ENCODE measurements at regions not wholly inside any gene's neighbourhood (a gene's known extent, or its start where the extent isn't known, plus 50 kb on each side); places are given as distances from the start of the nearest gene placed in this dataset.

GRCh38 chr5:32859211-32859641 is 148.1 kb downstream of the NPR3 start:
- TF ChIP-seq CTCF (IDR thresholded peaks at IDR 0.05) (no peak), POLR2A (IDR thresholded peaks at IDR 0.05) (no peak)

Measured in ovary (tissue), 3 donors.